OCI-M2 (cell line): ENCODE measurements at regions not wholly inside any gene's neighbourhood (a gene's known extent, or its start where the extent isn't known, plus 50 kb on each side); places are given as distances from the start of the nearest gene placed in this dataset.
A peak's percentile ranks its signal among the peaks of the same experiment; 100 is the strongest.

Experiments used
- DNase-seq: peaks from one replicate; lab custom pipeline; 2025; ENCODE audit not compliant: unreplicated experiment; lab: John Stamatoyannopoulos, UW

GRCh38 chr6:146865756-146866379 lies 267.1 kb downstream of the ADGB start:
- DNase-seq, result no peak

DNA sequence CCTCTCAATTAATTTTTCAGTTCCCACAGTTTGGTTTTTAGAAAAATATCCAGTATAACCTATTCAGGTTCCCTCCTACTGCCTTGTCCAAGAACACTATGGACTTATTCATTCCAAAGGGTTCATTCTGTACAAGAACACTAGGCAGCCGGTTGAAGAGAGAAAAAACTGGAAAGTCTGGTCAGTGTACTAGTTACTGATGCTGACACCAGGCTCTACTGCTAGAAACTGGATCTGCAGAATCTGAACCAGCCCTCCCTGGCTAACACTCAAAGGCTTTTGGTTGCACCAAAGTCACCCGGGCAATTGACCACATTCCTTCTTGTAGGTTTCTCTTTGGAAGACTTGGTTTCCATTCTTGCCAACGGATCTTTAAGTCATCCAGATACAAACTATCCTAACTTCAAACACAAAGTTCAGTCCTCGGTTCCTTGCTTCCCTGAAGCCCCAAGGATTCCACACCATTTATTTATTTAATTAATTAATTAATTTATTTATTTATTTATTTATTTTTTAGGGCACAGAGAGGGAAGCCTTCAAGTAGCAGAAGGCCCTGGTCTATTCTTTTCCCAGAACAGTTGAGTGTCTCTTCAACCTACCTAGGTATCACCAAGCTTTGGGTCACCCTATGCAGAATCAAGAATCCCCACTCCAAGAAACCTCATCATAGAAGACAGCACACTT lies 268.1 kb downstream of the ADGB start:
- no peak for DNase-seq

DNA sequence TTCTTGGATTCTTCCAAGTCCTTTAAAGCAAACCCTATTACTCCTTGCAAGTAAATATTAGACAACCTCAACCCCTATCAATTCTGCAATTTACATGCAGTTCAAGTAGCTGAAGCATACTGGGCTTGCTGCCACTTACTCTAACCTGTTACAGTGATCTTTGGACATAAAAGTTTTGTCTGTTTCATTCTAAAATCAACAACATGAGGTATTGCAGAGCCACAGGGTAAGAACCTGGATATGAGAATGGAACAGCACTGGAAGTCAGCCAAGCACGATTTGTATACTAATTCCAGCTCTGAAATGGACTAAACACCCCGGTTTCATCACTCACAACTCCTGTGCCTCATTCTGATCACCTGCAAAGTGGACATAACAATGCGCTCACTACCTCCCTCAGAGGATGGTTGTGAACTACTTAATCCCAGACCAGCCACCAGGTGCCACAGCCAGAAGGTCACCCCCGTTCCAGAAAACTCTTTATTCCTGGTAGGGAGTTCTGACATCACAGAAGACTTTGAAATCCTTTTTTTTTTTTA lies 270.0 kb downstream of the ADGB start:
- no peak for DNase-seq

- no peak for DNase-seq
Observed at GRCh38 chr6:146870760-146871159, 272.0 kb downstream of the ADGB start.

DNA sequence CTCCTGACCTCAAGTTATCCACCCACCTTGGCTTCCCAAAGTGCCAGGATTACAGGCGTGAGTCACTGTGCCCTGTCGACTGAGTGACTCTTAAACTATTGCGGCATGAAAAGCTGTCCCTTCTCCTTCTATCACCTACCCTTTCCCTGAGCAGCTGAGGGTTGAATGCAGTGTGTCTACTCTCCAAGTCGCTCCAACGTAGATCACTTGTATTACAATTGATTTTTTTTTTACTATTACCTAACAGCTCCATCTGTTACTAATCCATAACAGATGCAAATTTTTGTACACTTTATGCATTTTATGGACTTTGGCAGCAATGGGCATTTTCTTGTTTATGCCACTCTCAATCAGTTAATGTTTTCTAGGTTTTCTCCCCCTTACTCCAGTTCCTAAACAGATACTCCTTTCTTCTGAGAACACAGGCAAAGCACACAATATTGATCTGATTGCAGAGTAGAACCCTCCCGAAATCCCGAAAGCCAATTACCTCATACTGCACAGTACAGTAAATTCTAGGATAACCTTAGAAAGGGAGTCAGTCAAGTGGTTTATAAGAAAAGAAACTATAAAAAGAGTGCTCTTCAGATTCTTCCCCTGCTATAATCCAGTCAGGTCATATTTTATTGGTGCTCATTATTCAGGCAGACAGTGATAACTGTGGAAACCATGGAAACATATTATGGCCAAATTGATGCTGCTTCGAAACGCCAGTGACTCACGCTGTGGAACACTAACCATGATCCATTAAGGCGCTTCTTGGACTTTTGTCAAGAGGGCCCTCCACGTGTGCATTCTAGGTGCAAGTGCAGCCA lies 273.0 kb downstream of the ADGB start:
- no peak for DNase-seq

- no peak for DNase-seq
Observed at GRCh38 chr6:146872426-146872785, 273.6 kb downstream of the ADGB start.

DNA sequence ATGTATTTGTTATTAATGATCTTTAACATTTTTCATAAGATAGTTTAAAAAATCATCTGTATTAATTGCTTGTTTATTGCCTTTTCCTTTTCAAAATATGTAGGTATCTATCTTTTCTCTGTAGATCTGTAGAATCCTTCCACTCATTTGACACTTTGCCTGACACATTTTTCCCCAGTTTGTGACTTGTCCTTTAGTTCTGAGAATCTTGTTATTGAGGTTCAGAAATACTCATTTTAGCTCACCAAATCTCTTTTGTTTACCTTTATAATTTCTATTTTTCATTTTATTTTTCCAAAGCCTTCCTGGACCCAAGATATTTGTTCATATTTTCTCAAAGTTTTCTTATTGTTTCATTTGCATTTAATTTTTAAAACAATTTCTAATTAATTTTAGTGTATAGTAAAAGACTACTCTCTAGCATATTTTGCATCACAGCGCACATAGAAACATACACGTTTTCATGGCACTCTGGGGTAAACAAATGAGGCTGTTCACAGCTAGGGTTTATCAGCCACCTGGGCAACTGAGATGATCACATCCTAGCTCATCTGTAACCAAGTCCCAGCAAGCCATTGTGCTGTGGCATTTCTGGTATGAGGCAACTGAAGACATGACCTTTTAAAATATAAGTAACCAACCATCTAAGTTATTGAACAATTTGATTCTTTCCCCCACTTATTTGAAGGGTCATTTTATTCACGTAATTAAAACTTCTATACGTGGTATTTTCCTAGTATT lies 275.7 kb downstream of the ADGB start:
- DNase-seq, result no peak

- no peak for DNase-seq
Observed at GRCh38 chr6:146875927-146876270, 277.1 kb downstream of the ADGB start.

- peak; percentile 99 for DNase-seq
Observed at GRCh38 chr6:146876271-146877151, 277.7 kb downstream of the ADGB start.

GRCh38 chr6:146878168-146878951 lies 279.6 kb downstream of the ADGB start:
- no peak for DNase-seq

DNA sequence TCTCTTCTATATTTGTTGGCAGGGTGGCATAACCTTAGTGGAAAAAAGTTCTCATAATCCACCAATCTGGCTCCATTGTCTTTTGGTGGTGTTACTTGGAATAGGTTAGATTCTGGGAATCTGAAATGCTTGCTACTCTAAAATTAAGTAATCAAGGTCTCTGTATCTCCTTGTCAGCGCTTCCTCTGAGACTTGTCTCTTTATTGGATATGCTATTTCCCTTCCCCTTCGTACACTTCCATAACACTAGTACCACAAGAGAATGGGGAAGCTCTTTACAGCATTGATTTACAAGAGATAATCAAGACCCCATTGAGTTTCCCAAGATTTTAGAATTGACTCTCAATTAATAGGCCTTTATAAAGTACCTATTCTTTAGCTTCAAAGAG lies 280.2 kb downstream of the ADGB start:
- no peak for DNase-seq

- no peak for DNase-seq
Observed at GRCh38 chr6:146879406-146880117, 280.8 kb downstream of the ADGB start.

- DNase-seq, result no peak
Observed at GRCh38 chr6:146881228-146882181, 282.7 kb downstream of the ADGB start.

DNA sequence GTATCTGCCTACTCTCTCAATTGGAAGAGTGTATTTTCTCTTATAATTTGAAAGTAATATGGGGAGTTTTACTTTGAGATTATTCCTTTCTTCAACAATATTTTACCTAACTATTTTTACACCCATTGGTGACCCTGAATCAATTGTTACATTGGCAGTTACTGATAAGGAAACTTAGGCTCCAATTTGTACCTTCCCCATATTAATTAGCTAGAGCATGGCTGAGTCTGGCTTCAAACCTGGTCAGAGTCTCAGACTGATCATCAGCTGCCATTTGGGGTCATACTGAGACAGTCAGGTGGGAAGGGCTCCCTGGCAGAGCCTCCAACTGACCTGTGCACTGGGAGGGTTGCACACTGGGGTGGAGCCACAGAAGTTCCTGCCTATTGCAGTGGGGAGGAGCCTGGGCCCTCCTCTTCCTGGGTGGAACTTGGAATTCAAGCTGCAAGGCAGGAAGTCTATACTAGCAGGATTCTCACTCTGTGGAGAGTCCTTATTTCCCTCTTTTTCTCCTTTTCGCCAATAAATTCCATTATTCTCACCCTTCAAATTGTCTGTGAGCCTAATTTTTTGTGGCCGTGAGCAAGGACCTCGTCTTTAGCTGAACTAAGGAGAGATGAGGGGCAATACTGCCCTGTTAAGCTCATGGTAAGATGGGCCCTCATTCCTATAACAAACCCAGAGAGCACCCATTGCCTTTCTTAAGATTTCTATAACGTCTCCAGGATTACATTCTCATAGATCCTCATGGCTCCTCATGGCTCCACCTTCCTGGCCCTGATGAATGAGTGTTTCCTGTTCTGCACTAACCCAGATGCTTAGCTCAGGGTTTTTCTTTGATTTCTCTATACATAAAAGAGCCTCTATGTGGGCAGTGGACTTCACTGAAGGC lies 285.1 kb downstream of the ADGB start:
- DNase-seq, result no peak

GRCh38 chr6:146884728-146885127 lies 286.0 kb downstream of the ADGB start:
- no peak for DNase-seq

- DNase-seq, result no peak
Observed at GRCh38 chr6:146885708-146886457, 287.1 kb downstream of the ADGB start.
